SK-N-SH (cell line): ENCODE measurements at regions not wholly inside any gene's neighbourhood (a gene's known extent, or its start where the extent isn't known, plus 50 kb on each side); places are given as distances from the start of the nearest gene placed in this dataset.

Source experiments
- CTCF ChIA-PET: fragments of 300-600, 350-600 bp; formaldehyde crosslinking; extraction: SDS; loops from one replicate; lab custom pipeline; 2021; lab: Yijun Ruan, JAX
- POLR2A ChIA-PET: fragments of 350-600 bp; sonication (Branson Sonifier 250); formaldehyde crosslinking; extraction: SDS; loops from one replicate; lab custom pipeline; 2020; ENCODE audit warnings: antibody characterized with exemption, inconsistent platforms; lab: Yijun Ruan, JAX
- DNase-seq: peaks from one replicate; pipeline ENCODE4 v3.0.0; 2012
- H2AFZ ChIP-seq: fragments of 200-600 bp; sonication (generic); 2 replicates; pipeline ENCODE4 v1.8.1; 2016; ENCODE audit warnings: antibody characterized with exemption, mild to moderate bottlenecking, low read depth
- H3F3A ChIP-seq: fragments of 200-600 bp; sonication (generic); replicated peaks from 2 replicates; pipeline ENCODE3; 2016; ENCODE audit warnings: antibody characterized with exemption, mild to moderate bottlenecking; ENCODE audit not compliant: insufficient read depth
- H3K27ac ChIP-seq, 2 experiments: fragments of 200-500 bp in 1 of 2; fragments of 200-600 bp in 1 of 2; sonication (Bioruptor generic) in 1 of 2; sonication (generic), shearing (Covaris generic) in 1 of 2; 2 replicates each; pipeline versions ENCODE4 v1.5.1 to v1.6.1; 2014 to 2016; ENCODE audit warnings: low read depth in 2 of 2, inconsistent platforms in 1 of 2, low read length in 1 of 2, mild to moderate bottlenecking in 1 of 2, mixed read lengths in 1 of 2
- H3K27me3 ChIP-seq: fragments of 200-600 bp; sonication (generic), shearing (Covaris generic); 2 replicates; pipeline ENCODE4 v1.6.1; 2016; ENCODE audit warnings: mixed run types; ENCODE audit not compliant: insufficient read depth
- H3K36me3 ChIP-seq, 2 experiments: fragments of 200-500 bp in 1 of 2; fragments of 200-600 bp in 1 of 2; sonication (Bioruptor generic) in 1 of 2; sonication (generic) in 1 of 2; replicated peaks in 1 of 2; 2 replicates each; pipeline versions ENCODE3 to v1.5.1; 2014 to 2016; ENCODE audit warnings: low read length in 1 of 2, mild to moderate bottlenecking in 1 of 2; ENCODE audit not compliant: insufficient read depth in 2 of 2, control insufficient read depth in 1 of 2
- H3K4me1 ChIP-seq, 2 experiments: fragments of 200-500 bp in 1 of 2; fragments of 200-600 bp in 1 of 2; sonication (Bioruptor generic) in 1 of 2; sonication (generic), shearing (Covaris generic) in 1 of 2; 2 replicates each; pipeline versions ENCODE4 v1.5.1 to v1.6.1; 2014 to 2016; ENCODE audit warnings: low read depth in 1 of 2, low read length in 1 of 2, mixed run types in 1 of 2; ENCODE audit not compliant: insufficient read depth in 2 of 2, control insufficient read depth in 1 of 2
- H3K4me2 ChIP-seq: fragments of 200-600 bp; sonication (generic), shearing (Covaris generic); 2 replicates; pipeline ENCODE4 v1.6.1; 2017; ENCODE audit warnings: mixed run types
- H3K4me3 ChIP-seq, 2 experiments: fragments of 200-500 bp in 1 of 2; fragments of 200-600 bp in 1 of 2; sonication (Bioruptor generic) in 1 of 2; sonication (generic), shearing (Covaris generic) in 1 of 2; 2 replicates each; pipeline versions ENCODE4 v1.5.1 to v1.8.1; 2014 to 2016; ENCODE audit warnings: low read depth in 2 of 2, inconsistent platforms in 1 of 2, low read length in 1 of 2, mild to moderate bottlenecking in 1 of 2, mixed read lengths in 1 of 2, moderate library complexity in 1 of 2
- H3K79me2 ChIP-seq: fragments of 200-600 bp; sonication (generic); 2 replicates; pipeline ENCODE4 v1.8.1; 2017; ENCODE audit warnings: mild to moderate bottlenecking; ENCODE audit not compliant: insufficient read depth
- H3K9ac ChIP-seq: fragments of 200-600 bp; sonication (generic); 2 replicates; pipeline ENCODE4 v1.6.1; 2017; ENCODE audit warnings: mixed run types
- H3K9me2 ChIP-seq: fragments of 200-600 bp; sonication (generic); 2 replicates; pipeline ENCODE4 v1.6.1; 2017; ENCODE audit warnings: mixed run types
- H3K9me3 ChIP-seq: fragments of 200-600 bp; sonication (generic); 2 replicates; pipeline ENCODE4 v1.6.1; 2017; ENCODE audit warnings: mixed run types, mild to moderate bottlenecking, moderate library complexity
- H4K20me1 ChIP-seq: fragments of 200-600 bp; sonication (generic); 2 replicates; pipeline ENCODE4 v1.6.1; 2017; ENCODE audit warnings: mild to moderate bottlenecking, mixed run types; ENCODE audit not compliant: insufficient read depth
- CHD2 ChIP-seq: fragments of 150-350 bp; IDR thresholded peaks from 2 replicates; pipeline ENCODE4 v1.6.1; 2018; ENCODE audit warnings: low read length; ENCODE audit not compliant: partially characterized antibody
- EP300 ChIP-seq, 2 experiments: IDR thresholded peaks; 2 replicates each; pipeline versions ENCODE4 v1.4.0 to v1.6.1; 2012; ENCODE audit warnings: borderline replicate concordance in 1 of 2, low read depth in 1 of 2, low read length in 1 of 2
- EZH2phosphoT487 ChIP-seq: fragments of 200-600 bp; sonication (generic); IDR thresholded peaks from 2 replicates; pipeline ENCODE4 v1.6.1; 2017; ENCODE audit warnings: low read depth, mixed run types, mild to moderate bottlenecking, antibody characterized with exemption, moderate library complexity, borderline replicate concordance
- FOSL2 ChIP-seq: IDR thresholded peaks from 2 replicates; pipeline ENCODE4 v1.4.0; 2012; ENCODE audit warnings: low read depth, mild to moderate bottlenecking, moderate library complexity, borderline replicate concordance
- FOXJ3 ChIP-seq: sonication (generic); formaldehyde crosslinking; IDR thresholded peaks from 2 replicates; pipeline ENCODE4 v1.5.1; 2020; ENCODE audit warnings: mild to moderate bottlenecking, missing genetic modification reagents
- FOXM1 ChIP-seq: IDR thresholded peaks from 2 replicates; pipeline ENCODE4 v1.4.0; 2012; ENCODE audit warnings: low read depth, mild to moderate bottlenecking
- JUND ChIP-seq: IDR thresholded peaks from 2 replicates; pipeline ENCODE4 v1.4.0; 2012
- NRF1 ChIP-seq: IDR thresholded peaks from 2 replicates; pipeline ENCODE4 v1.6.1; 2012; ENCODE audit warnings: low read depth, mild to moderate bottlenecking, low read length
- RAD21 ChIP-seq: IDR thresholded peaks from 2 replicates; pipeline ENCODE4 v1.6.1; 2012; ENCODE audit warnings: mild to moderate bottlenecking, low read length
- SIN3A ChIP-seq: IDR thresholded peaks from 2 replicates; pipeline ENCODE4 v1.6.1; 2012; ENCODE audit warnings: low read depth, mild to moderate bottlenecking, low read length, moderate library complexity, borderline replicate concordance
- TEAD4 ChIP-seq: IDR thresholded peaks from 2 replicates; pipeline ENCODE4 v1.4.0; 2012; ENCODE audit warnings: mild to moderate bottlenecking, borderline replicate concordance; ENCODE audit not compliant: insufficient read depth
- USF1 ChIP-seq: IDR thresholded peaks from 2 replicates; pipeline ENCODE4 v1.4.0; 2012; ENCODE audit warnings: low read depth, borderline replicate concordance
- USF2 ChIP-seq: fragments of 150-350 bp; IDR thresholded peaks from 2 replicates; pipeline ENCODE4 v1.6.1; 2017; ENCODE audit warnings: antibody characterized with exemption, low read length, low read depth, borderline replicate concordance
- WGBS: methylation state at CpG from one replicate; pipeline ENCODE4 v1.1.6; 2017; ENCODE audit warnings: low lambda C conversion rate; 5-methylcytosine and 5-hydroxymethylcytosine counted together

GRCh38 chr4:24103434-24104157 is 213.7 kb upstream of the PPARGC1A start:
- no peaks in the 10 kb centered on the region for H4K20me1 ChIP-seq
- WGBS, result 54% methylated on average over 15 of the region's 15 CpGs
- TF ChIP-seq JUND (no peak), FOXJ3 (no peak), FOXM1 (no peak)
- TF ChIP-seq, all 33 proteins: peak for 0
- peak overlapping the region in 1 of 2 experiments; percentile 90; a peak in 2 of 4 replicates for H3K27ac ChIP-seq
- H3K4me1 ChIP-seq, result 0 out of 4 replicates have a peak, but pooled peaks cover 0 to 20% of the 10 kb centered on the region in 2 experiments
- 0 out of 2 replicates have a peak overlapping the region, but pooled peaks have one; percentile 26 for H3K9ac ChIP-seq
- ChIA-PET POLR2A (no interaction called here), CTCF (no interaction called here)
- peak overlapping the region; percentile 64 for H3K4me2 ChIP-seq
- no peaks in the 10 kb centered on the region; the same call in 1 of the 2 replicates for H3K27me3 ChIP-seq
- no peaks in the 10 kb centered on the region for H3K9me3 ChIP-seq
- peak overlapping the region; percentile 65 for H2AFZ ChIP-seq
- no peak overlapping the region; a peak in 1 of 4 replicates for H3K4me3 ChIP-seq
- no peaks in the 10 kb centered on the region for H3K9me2 ChIP-seq
- DNase-seq, result no peak
- no peaks in the 10 kb centered on the region for H3K79me2 ChIP-seq
- peaks cover 22% of the 10 kb centered on the region for H3F3A ChIP-seq
- H3K36me3 ChIP-seq, result no peaks in the 10 kb centered on the region

GRCh38 chr4:24102621-24103020 is 212.8 kb upstream of the PPARGC1A start:
- DNase-seq, result no peak
- H3K9me3 ChIP-seq, result no peaks in the 10 kb centered on the region
- no peaks in the 10 kb centered on the region; the same call in 1 of the 2 replicates for H3K27me3 ChIP-seq

GRCh38 chr4:24096603-24097002 is 206.8 kb upstream of the PPARGC1A start:
- no peaks in the 10 kb centered on the region for H3F3A ChIP-seq
- H3K27ac ChIP-seq, result no peak overlapping the region
- no peak for DNase-seq
- no peaks in the 10 kb centered on the region for H3K4me1 ChIP-seq
- H3K9ac ChIP-seq, result no peak overlapping the region
- H3K4me3 ChIP-seq, result no peak overlapping the region
- H3K36me3 ChIP-seq, result no peaks in the 10 kb centered on the region
- no peak overlapping the region for H2AFZ ChIP-seq
- no peaks in the 10 kb centered on the region for H3K9me2 ChIP-seq
- no peaks in the 10 kb centered on the region for H4K20me1 ChIP-seq
- ChIA-PET CTCF (no interaction called here), POLR2A (no interaction called here)
- no peaks in the 10 kb centered on the region; the same call in 1 of the 2 replicates for H3K27me3 ChIP-seq
- no peaks in the 10 kb centered on the region for H3K9me3 ChIP-seq
- no peaks in the 10 kb centered on the region for H3K79me2 ChIP-seq
- WGBS, result 31% methylated on average over 2 of the region's 2 CpGs
- no peak overlapping the region for H3K4me2 ChIP-seq
- TF ChIP-seq SIN3A (no peak), EP300 (IDR thresholded peaks at IDR 0.05; ENCODE audit: borderline replicate concordance in 1 of 2, low read depth in 1 of 2, low read length in 1 of 2) (no peak), USF2 (no peak), RAD21 (no peak), NRF1 (no peak), TEAD4 (no peak), FOSL2 (no peak), USF1 (no peak), FOXM1 (no peak), CHD2 (no peak), JUND (no peak)

More at GRCh38 chr4:24102621-24103020, 212.8 kb upstream of the PPARGC1A start:
- 71% methylated on average over 3 of the region's 4 CpGs for WGBS
- Histone ChIP-seq H3K9ac (no peak overlapping the region), H3K4me3 (no peak overlapping the region), H3K27ac (no peak overlapping the region), H3K36me3 (no peaks in the 10 kb centered on the region), H4K20me1 (no peaks in the 10 kb centered on the region), H3K9me2 (no peaks in the 10 kb centered on the region), H2AFZ (no peak overlapping the region), H3F3A (peaks cover 22% of the 10 kb centered on the region), H3K4me1 (0 out of 4 replicates have a peak, but pooled peaks cover 0 to 20% of the 10 kb centered on the region in 2 experiments), H3K4me2 (no peak overlapping the region)
- ChIA-PET POLR2A (no interaction called here), CTCF (no interaction called here)
- TF ChIP-seq EZH2phosphoT487, result no peak
- TF ChIP-seq, all 33 proteins: peak for 0
- no peaks in the 10 kb centered on the region for H3K79me2 ChIP-seq
